H1 (cell line): ENCODE measurements at regions not wholly inside any gene's neighbourhood (a gene's known extent, or its start where the extent isn't known, plus 50 kb on each side); places are given as distances from the start of the nearest gene placed in this dataset.

Experiments
- CTCF ChIA-PET: fragments of 300-600 bp; sonication (Branson Sonifier 250); formaldehyde crosslinking; loops from one replicate; lab custom pipeline; 2021; ENCODE audit not compliant: partially characterized antibody; lab: Charles Lee
- POLR2A ChIA-PET: fragments of 300-600 bp; sonication (Branson Sonifier 250); formaldehyde crosslinking; loops from one replicate; lab custom pipeline; 2021; ENCODE audit warnings: inconsistent platforms; ENCODE audit not compliant: partially characterized antibody; lab: Charles Lee
- DNase-seq, 2 experiments: peaks; one replicate each; pipeline versions ENCODE4 v3.0.0 to v3.0.0-alpha.2; 2010 to 2022; ENCODE audit warnings: low spot score in 2 of 2, low read depth in 1 of 2, mixed read lengths in 1 of 2
- FAIRE-seq: peaks from 2 replicates; lab custom pipeline; 2011; peaks lifted over from hg19 to GRCh38; lab: Jason Lieb, UNC
- H2AFZ ChIP-seq: 2 replicates; pipeline ENCODE4 v1.8.1; 2012; ENCODE audit warnings: low read length, inconsistent platforms
- H2AK5ac ChIP-seq: 2 replicates; pipeline ENCODE4 v1.6.1; 2013; ENCODE audit warnings: low read depth, low read length
- H2BK120ac ChIP-seq: replicated peaks from 2 replicates; pipeline ENCODE3; 2013; ENCODE audit warnings: low read depth, low read length, inconsistent platforms
- H2BK12ac ChIP-seq: 2 replicates; pipeline ENCODE4 v1.6.1; 2013; ENCODE audit warnings: low read depth, low read length
- H2BK15ac ChIP-seq: 2 replicates; pipeline ENCODE4 v1.6.1; 2013; ENCODE audit warnings: low read length
- H2BK20ac ChIP-seq: 2 replicates; pipeline ENCODE4 v1.6.1; 2013; ENCODE audit warnings: low read length
- H2BK5ac ChIP-seq: 2 replicates; pipeline ENCODE4 v1.6.1; 2013; ENCODE audit warnings: low read depth, low read length
- H3K14ac ChIP-seq: 2 replicates; pipeline ENCODE4 v1.6.1; 2013; ENCODE audit warnings: inconsistent platforms; ENCODE audit not compliant: insufficient read length
- H3K18ac ChIP-seq: 2 replicates; pipeline ENCODE4 v1.6.1; 2013; ENCODE audit warnings: low read length; ENCODE audit errors: extremely low read depth
- H3K23ac ChIP-seq: 2 replicates; pipeline ENCODE4 v1.6.1; 2013; ENCODE audit warnings: inconsistent platforms; ENCODE audit not compliant: insufficient read length
- H3K23me2 ChIP-seq: 2 replicates; pipeline ENCODE4 v1.6.1; 2013; ENCODE audit warnings: low read depth, low read length
- H3K27ac ChIP-seq: 2 replicates; pipeline ENCODE4 v1.6.1; 2011; ENCODE audit warnings: low read depth, low read length, inconsistent platforms
- H3K27me3 ChIP-seq, 4 experiments: replicated peaks in 1 of 4; 1 replicate in 1 of 4; 2 replicates in 3 of 4; pipeline versions ENCODE4 v1.6.1 to v1.8.1; 2011 to 2013; ENCODE audit warnings: low read length in 3 of 4, mild to moderate bottlenecking in 3 of 4, inconsistent platforms in 2 of 4, mixed read lengths in 2 of 4, moderate library complexity in 1 of 4; ENCODE audit not compliant: control insufficient read depth in 3 of 4, insufficient read depth in 3 of 4; ENCODE audit errors: extremely low read depth in 1 of 4
- H3K36me3 ChIP-seq, 4 experiments: 2 replicates each; pipeline versions ENCODE4 v1.6.1 to v1.8.1; 2011 to 2013; ENCODE audit warnings: mild to moderate bottlenecking in 4 of 4, low read length in 3 of 4, moderate library complexity in 2 of 4, control low read depth in 1 of 4, inconsistent platforms in 1 of 4; ENCODE audit not compliant: insufficient read depth in 4 of 4, control insufficient read depth in 2 of 4
- H3K4ac ChIP-seq: replicated peaks from 2 replicates; pipeline ENCODE3; 2013; ENCODE audit warnings: low read length, low read depth, mixed read lengths, inconsistent platforms; ENCODE audit not compliant: insufficient read length
- H3K4me1 ChIP-seq, 4 experiments: replicated peaks in 1 of 4; 1 replicate in 1 of 4; 2 replicates in 3 of 4; pipeline versions ENCODE4 v1.6.1 to v1.8.1; 2011 to 2013; ENCODE audit warnings: low read length in 3 of 4, inconsistent platforms in 2 of 4, mixed read lengths in 1 of 4; ENCODE audit not compliant: insufficient read depth in 4 of 4, control insufficient read depth in 3 of 4
- H3K4me2 ChIP-seq, 2 experiments: 2 replicates each; pipeline versions ENCODE4 v1.6.1 to v1.8.1; 2011 to 2013; ENCODE audit warnings: low read depth in 2 of 2, low read length in 2 of 2, control low read depth in 1 of 2, inconsistent platforms in 1 of 2, mild to moderate bottlenecking in 1 of 2; ENCODE audit not compliant: insufficient read depth in 1 of 2
- H3K4me3 ChIP-seq, 4 experiments: fragments of 200-600, 300-600 bp in 1 of 4; sonication (generic), shearing (Covaris generic), sonication (Bioruptor Twin) in 1 of 4; 2 replicates each; pipeline versions ENCODE4 v1.5.1 to v1.8.1; 2011 to 2016; ENCODE audit warnings: low read length in 4 of 4, low read depth in 3 of 4, control low read depth in 2 of 4, inconsistent platforms in 2 of 4, mild to moderate bottlenecking in 2 of 4, mixed read lengths in 1 of 4, moderate library complexity in 1 of 4; ENCODE audit not compliant: insufficient read depth in 2 of 4; ENCODE audit errors: extremely low read depth in 1 of 4
- H3K56ac ChIP-seq: replicated peaks from 2 replicates; pipeline ENCODE3; 2013; ENCODE audit warnings: low read depth, mild to moderate bottlenecking, mixed read lengths, low read length, inconsistent platforms; ENCODE audit not compliant: insufficient read length
- H3K79me1 ChIP-seq: 2 replicates; pipeline ENCODE4 v1.6.1; 2013; ENCODE audit warnings: low read depth, low read length, control low read depth
- H3K79me2 ChIP-seq, 2 experiments: 2 replicates each; pipeline versions ENCODE4 v1.6.1 to v1.8.1; 2012 to 2013; ENCODE audit warnings: low read length in 2 of 2, mild to moderate bottlenecking in 2 of 2, inconsistent platforms in 1 of 2; ENCODE audit not compliant: insufficient read depth in 2 of 2, control insufficient read depth in 1 of 2
- H3K9ac ChIP-seq, 4 experiments: replicated peaks in 1 of 4; 1 replicate in 1 of 4; 2 replicates in 3 of 4; pipeline versions ENCODE4 v1.6.1 to v1.8.1; 2011 to 2013; ENCODE audit warnings: low read depth in 3 of 4, low read length in 3 of 4, control low read depth in 2 of 4, mild to moderate bottlenecking in 2 of 4, moderate library complexity in 2 of 4, inconsistent platforms in 1 of 4; ENCODE audit errors: extremely low read depth in 1 of 4
- H3K9me3 ChIP-seq, 2 experiments: 2 replicates each; pipeline versions ENCODE4 v1.6.1 to v1.8.1; 2012 to 2013; ENCODE audit warnings: mild to moderate bottlenecking in 2 of 2, moderate library complexity in 2 of 2, control low read depth in 1 of 2, inconsistent platforms in 1 of 2, low read depth in 1 of 2, low read length in 1 of 2, mixed read lengths in 1 of 2; ENCODE audit not compliant: insufficient read depth in 2 of 2
- H4K20me1 ChIP-seq, 2 experiments: replicated peaks in 1 of 2; 2 replicates each; pipeline versions ENCODE3 to v1.8.1; 2011 to 2013; ENCODE audit warnings: inconsistent platforms in 2 of 2, low read length in 2 of 2, mild to moderate bottlenecking in 1 of 2; ENCODE audit not compliant: insufficient read depth in 2 of 2, control insufficient read depth in 1 of 2
- H4K5ac ChIP-seq: 2 replicates; pipeline ENCODE4 v1.6.1; 2013; ENCODE audit warnings: low read length, low read depth, mixed read lengths, inconsistent platforms; ENCODE audit not compliant: insufficient read length
- H4K8ac ChIP-seq: 2 replicates; pipeline ENCODE4 v1.8.0; 2013; ENCODE audit warnings: mild to moderate bottlenecking, moderate library complexity, low read length, inconsistent platforms; ENCODE audit not compliant: insufficient read depth; ENCODE audit errors: extremely low read depth
- H4K91ac ChIP-seq: replicated peaks from 2 replicates; pipeline ENCODE3; 2013; ENCODE audit warnings: low read length, mixed read lengths, inconsistent platforms; ENCODE audit not compliant: insufficient read length
- BCL11A ChIP-seq, 2 experiments: IDR thresholded peaks; one replicate each; pipeline ENCODE4 v1.6.1; 2011; ENCODE audit warnings: low read depth in 2 of 2, low read length in 2 of 2, mild to moderate bottlenecking in 2 of 2
- CREB1 ChIP-seq: IDR thresholded peaks from 2 replicates; pipeline ENCODE4 v1.6.1; 2012; ENCODE audit warnings: inconsistent platforms
- KDM4A ChIP-seq: IDR thresholded peaks from one replicate; pipeline ENCODE4 v1.7.1; 2012; ENCODE audit warnings: low read depth, mild to moderate bottlenecking, moderate library complexity, low read length, inconsistent platforms; ENCODE audit not compliant: severe bottlenecking
- TAF1 ChIP-seq: IDR thresholded peaks from 2 replicates; pipeline ENCODE4 v1.6.1; 2011; ENCODE audit warnings: mild to moderate bottlenecking, low read depth, low read length
- WGBS, 2 experiments: shearing (Covaris generic) in 1 of 2; methylation state at CpG; one replicate each; pipeline versions ENCODE4 v1.1.6 to v1.1.7; 2013 to 2015; ENCODE audit warnings: low lambda C conversion rate in 2 of 2, mixed read lengths in 2 of 2, inconsistent platforms in 1 of 2, low coverage in 1 of 2, missing lambda C conversion rate in 1 of 2; ENCODE audit not compliant: insufficient replicate concordance in 2 of 2, insufficient coverage in 1 of 2, insufficient read length in 1 of 2; ENCODE audit errors: extremely low coverage in 1 of 2, missing lambda C conversion rate in 1 of 2; 5-methylcytosine and 5-hydroxymethylcytosine counted together

GRCh38 chr5:26416911-26417310, 621.5 kb downstream of the CDH9 start:
- Histone ChIP-seq H3K9ac (no peak overlapping the region), H3K4me1 (no peaks in the 10 kb centered on the region), H2BK12ac (no peak overlapping the region), H3K4me2 (no peak overlapping the region), H3K9me3 (no peaks in the 10 kb centered on the region), H3K14ac (no peak overlapping the region), H3K18ac (no peak overlapping the region), H2BK20ac (no peak overlapping the region), H3K4ac (no peak overlapping the region), H2BK120ac (no peak overlapping the region), H2BK15ac (no peak overlapping the region), H3K56ac (no peak overlapping the region), H3K36me3 (no peaks in the 10 kb centered on the region), H2AFZ (no peak overlapping the region; the same call in 1 of the 2 replicates), H2AK5ac (no peak overlapping the region), H3K27me3 (no peaks in the 10 kb centered on the region), H2BK5ac (no peak overlapping the region), H3K79me2 (no peaks in the 10 kb centered on the region), H3K27ac (no peak overlapping the region), H3K23me2 (no peaks in the 10 kb centered on the region), H3K23ac (no peak overlapping the region), H4K20me1 (no peaks in the 10 kb centered on the region), H3K4me3 (no peak overlapping the region), H4K5ac (no peak overlapping the region), H4K8ac (no peak overlapping the region), H4K91ac (no peak overlapping the region), H3K79me1 (no peaks in the 10 kb centered on the region)
- no peak for FAIRE-seq
- ChIA-PET POLR2A (no interaction called here), CTCF (no interaction called here)
- no peak for DNase-seq
- TF ChIP-seq KDM4A (no peak), CREB1 (no peak), BCL11A (IDR thresholded peaks at IDR 0.05; ENCODE audit: low read depth in 2 of 2, low read length in 2 of 2) (no peak), TAF1 (no peak)
- 93% methylated on average over 5 of the region's 5 CpGs; no CpG with 5 or more reads in 1 of the 2 experiments for WGBS, 2 experiments
